ENCODE measurements at regions not wholly inside any gene's neighbourhood (a gene's known extent, or its start where the extent isn't known, plus 50 kb on each side); places are given as distances from the start of the nearest gene placed in this dataset.

GRCh38 chr4:137333031-137333430, 199.3 kb downstream of the PCDH18 start:
- H3K4me1 Mint-ChIP-seq = no peaks in the 10 kb centered on the region
- peaks cover 3% of the 10 kb centered on the region for H3K36me3 Mint-ChIP-seq (ENCODE audit: low read depth)
- H3K27me3 Mint-ChIP-seq (ENCODE audit: low read depth) = no peaks in the 10 kb centered on the region
- H3K27ac Mint-ChIP-seq (ENCODE audit: unreplicated experiment) = no peak overlapping the region
- peaks cover 14% of the 10 kb centered on the region for H3K9me3 Mint-ChIP-seq
- DNase-seq (ENCODE audit: low read depth, low spot score) = no peak
- TF ChIP-seq CTCF (conservative IDR thresholded peaks at IDR 0.05) = no peak
- no peak overlapping the region for H3K4me3 Mint-ChIP-seq

- H3K27me3 Mint-ChIP-seq (ENCODE audit: low read depth) = no peaks in the 10 kb centered on the region
- no peaks in the 10 kb centered on the region for H3K4me1 Mint-ChIP-seq
- peaks cover 4% of the 10 kb centered on the region for H3K9me3 Mint-ChIP-seq
- TF ChIP-seq CTCF (conservative IDR thresholded peaks at IDR 0.05) = no peak
- H3K4me3 Mint-ChIP-seq = no peak overlapping the region
- H3K27ac Mint-ChIP-seq (ENCODE audit: unreplicated experiment) = no peak overlapping the region
- no peak for DNase-seq (ENCODE audit: low read depth, low spot score)
- no peaks in the 10 kb centered on the region for H3K36me3 Mint-ChIP-seq (ENCODE audit: low read depth)
Observed at GRCh38 chr4:137312257-137312656, 220.0 kb downstream of the PCDH18 start.

DNA sequence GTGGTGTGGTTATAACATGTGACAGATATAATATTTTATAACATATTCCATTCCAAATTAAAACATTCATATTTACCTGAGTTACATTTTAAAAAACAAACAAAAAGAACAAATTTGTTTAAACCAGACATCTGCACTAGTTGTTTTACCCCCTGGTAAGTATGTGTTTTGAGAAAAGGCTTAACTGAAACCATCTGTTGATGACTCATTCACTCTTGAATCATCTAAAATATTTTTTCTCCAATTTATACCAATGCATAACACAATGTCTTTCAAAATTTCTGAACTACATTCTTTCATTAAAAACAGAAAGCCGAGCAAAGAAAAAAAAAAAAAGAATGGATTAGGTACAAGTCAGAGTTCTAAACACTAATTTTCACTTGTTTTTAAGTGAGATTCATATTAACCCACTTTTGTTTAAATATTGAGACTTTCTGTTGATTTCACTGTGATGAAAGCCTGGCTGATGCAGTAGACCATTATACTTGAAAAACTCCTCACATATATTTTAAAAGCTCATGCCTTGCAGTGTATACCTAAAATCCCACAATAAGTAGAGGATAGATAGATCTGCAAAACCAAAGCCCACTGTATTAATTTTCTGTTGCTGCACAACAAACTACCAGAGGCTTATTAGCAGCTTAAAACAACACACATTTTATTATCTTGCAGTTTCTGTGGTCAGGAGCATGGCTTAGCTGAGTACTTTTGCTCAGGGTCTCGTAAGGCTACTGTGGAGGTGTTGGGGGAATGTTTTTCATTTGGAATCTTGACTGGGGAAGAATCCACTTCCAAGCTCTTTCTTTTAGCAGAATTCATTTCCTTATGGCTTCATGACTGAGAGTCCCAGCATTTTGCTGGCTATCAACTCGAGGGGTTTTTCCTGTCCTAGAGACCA, 221.5 kb downstream of the PCDH18 start:
- Mint-ChIP-seq H3K9me3 (peaks cover 4% of the 10 kb centered on the region), H3K27me3 (ENCODE audit: low read depth) (no peaks in the 10 kb centered on the region), H3K36me3 (ENCODE audit: low read depth) (no peaks in the 10 kb centered on the region), H3K4me1 (peaks cover 7% of the 10 kb centered on the region), H3K27ac (ENCODE audit: unreplicated experiment) (no peak overlapping the region), H3K4me3 (no peak overlapping the region)
- no peak for TF ChIP-seq CTCF (conservative IDR thresholded peaks at IDR 0.05)
- DNase-seq (ENCODE audit: low read depth, low spot score) = no peak

GRCh38 chr4:137310166-137310565, 222.1 kb downstream of the PCDH18 start:
- Mint-ChIP-seq H3K36me3 (ENCODE audit: low read depth) (no peaks in the 10 kb centered on the region), H3K4me3 (no peak overlapping the region), H3K27me3 (ENCODE audit: low read depth) (no peaks in the 10 kb centered on the region), H3K4me1 (peaks cover 7% of the 10 kb centered on the region), H3K27ac (ENCODE audit: unreplicated experiment) (no peak overlapping the region), H3K9me3 (peaks cover 4% of the 10 kb centered on the region)
- no peak for DNase-seq (ENCODE audit: low read depth, low spot score)
- no peak for TF ChIP-seq CTCF (conservative IDR thresholded peaks at IDR 0.05)

GRCh38 chr4:137309424-137309823, 222.9 kb downstream of the PCDH18 start:
- TF ChIP-seq CTCF (conservative IDR thresholded peaks at IDR 0.05) = no peak
- no peaks in the 10 kb centered on the region for H3K36me3 Mint-ChIP-seq (ENCODE audit: low read depth)
- no peaks in the 10 kb centered on the region for H3K27me3 Mint-ChIP-seq (ENCODE audit: low read depth)
- no peak overlapping the region for H3K27ac Mint-ChIP-seq (ENCODE audit: unreplicated experiment)
- DNase-seq (ENCODE audit: low read depth, low spot score) = no peak
- H3K4me3 Mint-ChIP-seq = no peak overlapping the region
- H3K4me1 Mint-ChIP-seq = peaks cover 7% of the 10 kb centered on the region
- peaks cover 3% of the 10 kb centered on the region for H3K9me3 Mint-ChIP-seq
